SK-N-SH (cell line): ENCODE measurements at regions not wholly inside any gene's neighbourhood (a gene's known extent, or its start where the extent isn't known, plus 50 kb on each side); places are given as distances from the start of the nearest gene placed in this dataset.

ENCODE experiments used
- CTCF ChIP-seq: fragments of 200-600 bp; sonication (generic); IDR thresholded peaks from 2 replicates; pipeline ENCODE4 v1.6.1; 2017; ENCODE audit warnings: antibody characterized with exemption, mild to moderate bottlenecking, moderate library complexity
- MEF2A ChIP-seq: IDR thresholded peaks from 2 replicates; pipeline ENCODE4 v1.4.0; 2012; ENCODE audit warnings: low read depth, borderline replicate concordance
- POLR2AphosphoS5 ChIP-seq: IDR thresholded peaks from 2 replicates; pipeline ENCODE4 v1.6.1; 2012; ENCODE audit warnings: low read depth, low read length
- YY1 ChIP-seq: IDR thresholded peaks from 2 replicates; pipeline ENCODE4 v1.4.0; 2012; ENCODE audit warnings: low read depth, mild to moderate bottlenecking

GRCh38 chr1:106254748-106255147 lies 801.7 kb upstream of the PRMT6 start:
- no peak for TF ChIP-seq POLR2AphosphoS5
- no peak for TF ChIP-seq MEF2A
- no peak for TF ChIP-seq CTCF
- TF ChIP-seq YY1 = no peak
